ENCODE measurements at regions not wholly inside any gene's neighbourhood (a gene's known extent, or its start where the extent isn't known, plus 50 kb on each side); places are given as distances from the start of the nearest gene placed in this dataset.

DNA sequence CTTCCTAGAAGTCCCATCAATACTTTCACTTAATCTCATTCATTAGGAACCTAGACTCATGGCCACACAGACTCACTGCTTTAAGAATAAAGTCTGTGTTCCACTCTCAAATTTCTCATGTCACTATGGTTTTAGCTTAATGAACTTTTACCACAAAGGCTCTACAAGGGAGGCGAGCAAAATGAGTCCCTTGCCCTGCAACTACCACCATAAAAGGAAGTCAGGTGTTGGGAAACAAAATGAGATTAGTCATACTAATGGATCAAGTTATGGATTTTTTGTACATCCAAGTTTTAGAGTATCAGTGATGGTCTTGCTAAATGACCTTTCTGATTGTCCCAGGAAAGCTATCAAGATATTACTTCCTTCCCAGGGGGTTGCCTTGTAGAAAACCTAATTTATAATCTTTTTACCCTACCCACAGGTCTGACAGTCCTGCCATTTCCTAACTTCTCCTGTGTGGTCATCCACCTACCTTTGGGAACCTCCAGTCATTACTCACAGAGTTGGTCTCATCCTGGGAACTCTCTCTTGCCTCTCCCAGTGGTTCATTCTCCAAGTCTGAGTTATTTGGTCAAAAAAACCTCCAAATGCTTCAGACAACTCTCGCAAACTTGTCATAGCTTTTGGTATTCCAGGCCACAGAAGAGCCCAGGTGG lies 51.8 kb upstream of the SLC16A1 start:
- intact Hi-C loops (cut with DNase I), result loop anchor here in 1 of 10 donors (10.0 kb wide), 1 partner anchor 53 kb away; the partner anchor contains the start of gene SLC16A1
- H3K4me3 ChIP-seq, result no peak overlapping the region
- WGBS, 2 donors, result 95% methylated on average over 2 of the region's 2 CpGs

GRCh38 chr1:113008365-113008714 lies 52.3 kb upstream of the SLC16A1 start:
- Histone ChIP-seq H3K4me3 (no peak overlapping the region), H3K36me3 (peaks cover 0 to 52% (median 0%) of the 10 kb centered on the region in 9 donors), H3K9me3 (no peaks in the 10 kb centered on the region), H3K27me3 (no peaks in the 10 kb centered on the region), H3K27ac (no peak overlapping the region), H3K4me1 (peaks cover 0 to 7% (median 0%) of the 10 kb centered on the region in 9 donors)
- no peak for ATAC-seq
- intact Hi-C loops (cut with DNase I), result loop anchor here in 1 of 10 donors (10.0 kb wide), 1 partner anchor 54 kb away; the partner anchor contains the start of gene SLC16A1
- WGBS, 2 donors, result 88 to 89% methylated on average over 4 of the region's 4 CpGs
- DNase-seq, result no peak
- TF ChIP-seq CTCF (IDR thresholded peaks at IDR 0.05), result no peak

More for the DNA sequence above, 51.8 kb upstream of the SLC16A1 start:
- Histone ChIP-seq H3K36me3 (peaks cover 0 to 57% (median 0%) of the 10 kb centered on the region in 9 donors), H3K27ac (no peak overlapping the region), H3K9me3 (no peaks in the 10 kb centered on the region), H3K4me1 (peaks cover 0 to 7% (median 0%) of the 10 kb centered on the region in 9 donors), H3K27me3 (no peaks in the 10 kb centered on the region)
- DNase-seq (no peak), ATAC-seq (no peak)
- TF ChIP-seq CTCF (IDR thresholded peaks at IDR 0.05), result no peak

DNA sequence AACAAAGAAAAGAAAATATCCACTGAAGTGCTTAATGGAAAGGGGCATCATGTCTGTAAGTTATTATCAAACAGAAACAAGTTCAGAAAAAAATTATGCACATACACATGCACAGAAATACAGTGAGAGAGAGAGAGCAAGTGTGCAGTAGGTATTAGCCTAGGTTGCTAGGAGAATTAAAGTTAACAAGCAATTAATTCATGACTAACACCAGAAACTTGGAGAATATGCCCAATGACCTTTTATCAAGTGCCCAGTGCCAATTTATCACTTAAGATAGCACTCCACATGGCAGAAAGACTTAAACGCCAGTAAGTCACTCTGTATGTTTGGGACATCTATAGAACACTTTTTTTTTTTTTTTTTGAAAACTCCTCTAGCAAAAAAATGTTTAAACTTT lies 56.2 kb upstream of the SLC16A1 start:
- ATAC-seq (peak in 2 of 8 donors; percentile 50 to 51), DNase-seq (no peak)
- no peak overlapping the region for H3K27ac ChIP-seq
- peaks cover 0 to 34% (median 0%) of the 10 kb centered on the region in 9 donors for H3K36me3 ChIP-seq
- no peaks in the 10 kb centered on the region for H3K9me3 ChIP-seq
- no peak overlapping the region for H3K4me3 ChIP-seq
- intact Hi-C loops (cut with DNase I), result no loop called here
- H3K4me1 ChIP-seq, result peaks cover 0 to 7% (median 0%) of the 10 kb centered on the region in 9 donors
- H3K27me3 ChIP-seq, result no peaks in the 10 kb centered on the region
- 51 to 65% methylated on average over 1 of the region's 1 CpG for WGBS, 2 donors
- no peak for TF ChIP-seq CTCF (IDR thresholded peaks at IDR 0.05)

GRCh38 chr1:113013823-113014222 lies 57.8 kb upstream of the SLC16A1 start:
- DNase-seq (no peak), ATAC-seq (no peak)
- H3K27ac ChIP-seq, result no peak overlapping the region
- intact Hi-C loops (cut with DNase I), result no loop called here
- peaks cover 0 to 17% (median 0%) of the 10 kb centered on the region in 9 donors for H3K36me3 ChIP-seq
- peaks cover 0 to 7% (median 0%) of the 10 kb centered on the region in 9 donors for H3K4me1 ChIP-seq
- WGBS, 2 donors, result 80 to 82% methylated on average over 2 of the region's 2 CpGs
- H3K9me3 ChIP-seq, result no peaks in the 10 kb centered on the region
- H3K4me3 ChIP-seq, result no peak overlapping the region
- no peak for TF ChIP-seq CTCF (IDR thresholded peaks at IDR 0.05)
- H3K27me3 ChIP-seq, result no peaks in the 10 kb centered on the region

Measured in heart right ventricle (tissue), 16 donors.